OCI-LY1 (cell line): ENCODE measurements at regions not wholly inside any gene's neighbourhood (a gene's known extent, or its start where the extent isn't known, plus 50 kb on each side); places are given as distances from the start of the nearest gene placed in this dataset.

Experiments used
- H2AFZ ChIP-seq: fragments of 200-600 bp; sonication (generic), shearing (Covaris generic); 2 replicates; pipeline ENCODE4 v1.6.0; 2014; ENCODE audit warnings: antibody characterized with exemption, mild to moderate bottlenecking, low read length
- H3F3A ChIP-seq: fragments of 200-600 bp; sonication (generic), shearing (Covaris generic); 2 replicates; pipeline ENCODE4 v1.6.0; 2014; ENCODE audit warnings: mild to moderate bottlenecking, antibody characterized with exemption, low read length, moderate library complexity; ENCODE audit not compliant: insufficient read depth
- H3K27ac ChIP-seq: fragments of 200-600 bp; sonication (generic); 2 replicates; pipeline ENCODE4 v1.5.1; 2014; ENCODE audit warnings: low read length, mixed run types, mild to moderate bottlenecking, low read depth; ENCODE audit not compliant: poor library complexity, severe bottlenecking
- H3K27me3 ChIP-seq: fragments of 200-600 bp; sonication (generic); 2 replicates; pipeline ENCODE4 v1.6.0; 2014; ENCODE audit warnings: antibody characterized with exemption, mild to moderate bottlenecking, low read length, moderate library complexity; ENCODE audit not compliant: insufficient read depth
- H3K36me3 ChIP-seq: fragments of 200-600 bp; sonication (generic); 2 replicates; pipeline ENCODE4 v1.6.1; 2014; ENCODE audit warnings: mild to moderate bottlenecking, antibody characterized with exemption, low read length, moderate library complexity, mixed read lengths; ENCODE audit not compliant: insufficient read depth
- H3K4me1 ChIP-seq: fragments of 200-600 bp; sonication (generic); 2 replicates; pipeline ENCODE4 v1.5.1; 2014; ENCODE audit warnings: mild to moderate bottlenecking, low read length, moderate library complexity; ENCODE audit not compliant: insufficient read depth, severe bottlenecking
- H3K4me2 ChIP-seq: fragments of 200-600 bp; sonication (generic), shearing (Covaris generic); 2 replicates; pipeline ENCODE4 v1.6.1; 2014; ENCODE audit warnings: low read length
- H3K4me3 ChIP-seq: fragments of 200-600 bp; sonication (generic); 2 replicates; pipeline ENCODE4 v1.5.1; 2014; ENCODE audit warnings: low read length, low read depth, mild to moderate bottlenecking, mixed read lengths; ENCODE audit not compliant: poor library complexity, severe bottlenecking
- H3K79me2 ChIP-seq: fragments of 200-600 bp; shearing (Covaris generic); 2 replicates; pipeline ENCODE4 v1.6.1; 2016; ENCODE audit warnings: mixed run types, low read length, mixed read lengths; ENCODE audit not compliant: insufficient read depth
- H3K9ac ChIP-seq: fragments of 200-600 bp; sonication (generic), shearing (Covaris generic); 2 replicates; pipeline ENCODE4 v1.6.1; 2014; ENCODE audit warnings: mild to moderate bottlenecking, low read length, mixed read lengths
- H3K9me2 ChIP-seq: fragments of 200-600 bp; sonication (generic), shearing (Covaris generic); 2 replicates; pipeline ENCODE4 v1.6.1; 2014; ENCODE audit warnings: low read depth, mild to moderate bottlenecking, low read length, mixed read lengths
- H3K9me3 ChIP-seq: fragments of 200-600 bp; shearing (Covaris generic); 2 replicates; pipeline ENCODE4 v1.6.1; 2014; ENCODE audit warnings: low read length, mixed read lengths
- H4K20me1 ChIP-seq: fragments of 200-600 bp; sonication (generic), shearing (Covaris generic); 2 replicates; pipeline ENCODE4 v1.6.0; 2016; ENCODE audit warnings: mild to moderate bottlenecking, low read length; ENCODE audit not compliant: insufficient read depth
- EZH2 ChIP-seq: fragments of 200-600 bp; sonication (generic), shearing (Covaris generic); IDR thresholded peaks from 2 replicates; pipeline ENCODE4 v1.8.0; 2017; ENCODE audit warnings: borderline replicate concordance, mixed run types, mild to moderate bottlenecking, antibody characterized with exemption, low read length, moderate library complexity, mixed read lengths
- TF ChIP-seq, protein P1 (sequence below): fragments of 200-600 bp; sonication (generic), shearing (Covaris generic); IDR thresholded peaks from 2 replicates; pipeline ENCODE4 v1.5.1; 2017; ENCODE audit warnings: mild to moderate bottlenecking, antibody characterized with exemption, low read length, moderate library complexity, mixed read lengths

DNA sequence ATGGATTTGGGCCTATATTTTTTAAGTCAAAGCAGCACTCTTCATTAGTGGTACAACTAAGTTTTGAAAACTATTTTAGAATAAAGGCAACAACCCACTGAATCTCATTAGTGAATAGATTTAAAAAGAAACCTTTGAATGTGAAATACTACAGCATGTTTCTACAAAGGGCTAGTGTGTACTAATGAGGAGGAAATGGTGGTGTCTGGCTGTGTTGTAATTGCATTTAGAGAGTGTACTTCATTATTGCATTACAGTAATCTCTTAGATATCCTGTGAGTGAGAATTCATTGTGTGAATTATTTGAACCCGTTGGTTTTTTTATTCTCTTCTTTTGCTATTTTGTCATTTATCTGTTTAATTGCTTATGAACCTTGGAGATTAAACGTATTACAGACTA lies 575.4 kb upstream of the FAM98A start:
- Histone ChIP-seq H4K20me1 (no peaks in the 10 kb centered on the region), H3K27me3 (no peaks in the 10 kb centered on the region), H3K4me1 (no peaks in the 10 kb centered on the region), H3K4me2 (no peak overlapping the region), H3K79me2 (no peaks in the 10 kb centered on the region), H3F3A (no peaks in the 10 kb centered on the region), H3K36me3 (no peaks in the 10 kb centered on the region), H3K27ac (no peak overlapping the region), H3K9me2 (no peaks in the 10 kb centered on the region), H3K9ac (no peak overlapping the region), H2AFZ (no peak overlapping the region), H3K9me3 (no peaks in the 10 kb centered on the region), H3K4me3 (no peak overlapping the region)
- no peak for TF ChIP-seq EZH2
- TF ChIP-seq, protein P1, sequence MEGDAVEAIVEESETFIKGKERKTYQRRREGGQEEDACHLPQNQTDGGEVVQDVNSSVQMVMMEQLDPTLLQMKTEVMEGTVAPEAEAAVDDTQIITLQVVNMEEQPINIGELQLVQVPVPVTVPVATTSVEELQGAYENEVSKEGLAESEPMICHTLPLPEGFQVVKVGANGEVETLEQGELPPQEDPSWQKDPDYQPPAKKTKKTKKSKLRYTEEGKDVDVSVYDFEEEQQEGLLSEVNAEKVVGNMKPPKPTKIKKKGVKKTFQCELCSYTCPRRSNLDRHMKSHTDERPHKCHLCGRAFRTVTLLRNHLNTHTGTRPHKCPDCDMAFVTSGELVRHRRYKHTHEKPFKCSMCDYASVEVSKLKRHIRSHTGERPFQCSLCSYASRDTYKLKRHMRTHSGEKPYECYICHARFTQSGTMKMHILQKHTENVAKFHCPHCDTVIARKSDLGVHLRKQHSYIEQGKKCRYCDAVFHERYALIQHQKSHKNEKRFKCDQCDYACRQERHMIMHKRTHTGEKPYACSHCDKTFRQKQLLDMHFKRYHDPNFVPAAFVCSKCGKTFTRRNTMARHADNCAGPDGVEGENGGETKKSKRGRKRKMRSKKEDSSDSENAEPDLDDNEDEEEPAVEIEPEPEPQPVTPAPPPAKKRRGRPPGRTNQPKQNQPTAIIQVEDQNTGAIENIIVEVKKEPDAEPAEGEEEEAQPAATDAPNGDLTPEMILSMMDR: no peak

GRCh38 chr2:34162231-34162630 lies 563.1 kb upstream of the FAM98A start:
- Histone ChIP-seq H3F3A (no peaks in the 10 kb centered on the region), H2AFZ (no peak overlapping the region), H3K9me3 (no peaks in the 10 kb centered on the region), H3K79me2 (no peaks in the 10 kb centered on the region), H3K4me2 (no peak overlapping the region), H3K27me3 (no peaks in the 10 kb centered on the region), H3K4me1 (no peaks in the 10 kb centered on the region), H3K36me3 (no peaks in the 10 kb centered on the region), H4K20me1 (no peaks in the 10 kb centered on the region), H3K27ac (no peak overlapping the region), H3K9me2 (no peaks in the 10 kb centered on the region), H3K4me3 (no peak overlapping the region), H3K9ac (no peak overlapping the region)
- TF ChIP-seq, protein P1: no peak
- no peak for TF ChIP-seq EZH2

DNA sequence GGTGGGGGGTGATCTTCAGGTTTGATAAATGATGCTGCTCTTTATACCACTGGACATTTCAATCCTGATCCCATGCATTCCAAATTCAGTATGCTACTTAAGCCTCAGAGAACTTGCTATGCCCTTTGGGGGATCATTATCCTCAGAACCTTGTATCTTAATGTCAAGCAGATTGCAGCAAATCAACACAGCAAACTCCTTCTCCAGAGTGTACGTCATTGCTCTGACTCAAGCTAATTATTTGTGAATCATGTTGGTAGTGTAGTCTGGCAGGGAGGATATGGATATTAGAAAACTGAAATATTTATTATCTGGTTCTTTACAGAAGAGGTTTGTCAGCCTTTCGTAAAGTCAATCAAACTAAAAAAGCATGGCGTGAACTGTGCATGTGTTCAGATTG lies 562.5 kb upstream of the FAM98A start:
- Histone ChIP-seq H3K9me3 (no peaks in the 10 kb centered on the region), H4K20me1 (no peaks in the 10 kb centered on the region), H3K27ac (no peak overlapping the region), H2AFZ (no peak overlapping the region), H3K79me2 (no peaks in the 10 kb centered on the region), H3K9me2 (no peaks in the 10 kb centered on the region), H3F3A (no peaks in the 10 kb centered on the region), H3K4me3 (no peak overlapping the region), H3K4me1 (no peaks in the 10 kb centered on the region), H3K4me2 (no peak overlapping the region), H3K27me3 (no peaks in the 10 kb centered on the region), H3K9ac (no peak overlapping the region), H3K36me3 (no peaks in the 10 kb centered on the region)
- TF ChIP-seq, protein P1: no peak
- TF ChIP-seq EZH2: no peak
